ENCODE measurements at regions not wholly inside any gene's neighbourhood (a gene's known extent, or its start where the extent isn't known, plus 50 kb on each side); places are given as distances from the start of the nearest gene placed in this dataset.

- TF ChIP-seq CTCF (IDR thresholded peaks at IDR 0.05; ENCODE audit: low read depth, low read length, poor library complexity, severe bottlenecking) = no peak
- TF ChIP-seq EZH2phosphoT487 (IDR thresholded peaks at IDR 0.05; ENCODE audit: borderline replicate concordance, low read length) = no peak
Observed at GRCh38 chr1:78424720-78425119, 66.1 kb upstream of the PTGFR start.
